HepG2 (cell line): ENCODE measurements at regions not wholly inside any gene's neighbourhood (a gene's known extent, or its start where the extent isn't known, plus 50 kb on each side); places are given as distances from the start of the nearest gene placed in this dataset.

Experiments used
- ATRX ChIP-seq: sonication (generic); formaldehyde crosslinking; IDR thresholded peaks from 2 replicates; pipeline ENCODE4 v1.4.0; 2020; ENCODE audit warnings: missing genetic modification reagents, borderline replicate concordance
- CEBPB ChIP-seq: IDR thresholded peaks from 2 replicates; pipeline ENCODE4 v1.6.1; 2011; ENCODE audit warnings: low read depth, low read length, improper control_type of control experiment, borderline replicate concordance
- DR1 ChIP-seq: sonication (generic); formaldehyde crosslinking; IDR thresholded peaks from 2 replicates; pipeline ENCODE4 v1.8.0; 2021; ENCODE audit warnings: mild to moderate bottlenecking, missing genetic modification reagents, inconsistent platforms
- FOXM1 ChIP-seq: sonication (generic); formaldehyde crosslinking; IDR thresholded peaks from 2 replicates; pipeline ENCODE4 v1.5.0; 2020; ENCODE audit warnings: missing genetic modification reagents
- JDP2 ChIP-seq: sonication (generic); formaldehyde crosslinking; IDR thresholded peaks from 2 replicates; pipeline ENCODE4 v1.8.1; 2022; ENCODE audit warnings: missing genetic modification reagents, borderline replicate concordance
- MEF2D ChIP-seq: sonication (generic); formaldehyde crosslinking; IDR thresholded peaks from 2 replicates; pipeline ENCODE4 v1.5.1; 2020; ENCODE audit warnings: mild to moderate bottlenecking, missing genetic modification reagents
- TBP ChIP-seq: sonication (generic); formaldehyde crosslinking; IDR thresholded peaks from 2 replicates; pipeline ENCODE4 v1.5.0; 2020; ENCODE audit warnings: missing genetic modification reagents
- ZNF33B ChIP-seq: sonication (generic); formaldehyde crosslinking; IDR thresholded peaks from 2 replicates; pipeline ENCODE4 v1.5.1; 2020; ENCODE audit warnings: mild to moderate bottlenecking, missing genetic modification reagents
- ZNF34 ChIP-seq: sonication (generic); formaldehyde crosslinking; IDR thresholded peaks from 2 replicates; pipeline ENCODE4 v1.4.0; 2020; ENCODE audit warnings: mild to moderate bottlenecking, missing genetic modification reagents, borderline replicate concordance
- ZNF367 ChIP-seq: sonication (generic); formaldehyde crosslinking; IDR thresholded peaks from 2 replicates; pipeline ENCODE4 v1.4.0; 2020; ENCODE audit warnings: missing genetic modification reagents, borderline replicate concordance
- ZNF552 ChIP-seq: sonication (generic); formaldehyde crosslinking; IDR thresholded peaks from 2 replicates; pipeline ENCODE4 v1.9.0; 2022; ENCODE audit warnings: missing genetic modification reagents, mild to moderate bottlenecking, borderline replicate concordance
- ZNF572 ChIP-seq: sonication (generic); formaldehyde crosslinking; IDR thresholded peaks from 2 replicates; pipeline ENCODE4 v1.5.1; 2020; ENCODE audit warnings: mild to moderate bottlenecking, missing genetic modification reagents
- ZNF629 ChIP-seq: sonication (generic); formaldehyde crosslinking; conservative IDR thresholded peaks from 2 replicates; pipeline ENCODE4 v1.5.0; 2020; ENCODE audit warnings: missing genetic modification reagents
- ZNF891 ChIP-seq: sonication (generic); formaldehyde crosslinking; IDR thresholded peaks from 2 replicates; pipeline ENCODE4 v1.5.0; 2020; ENCODE audit warnings: mild to moderate bottlenecking, missing genetic modification reagents
- TF ChIP-seq, protein P1 (sequence below): sonication (generic); formaldehyde crosslinking; IDR thresholded peaks from 2 replicates; pipeline ENCODE4 v1.9.0; 2021; ENCODE audit warnings: missing genetic modification reagents, mild to moderate bottlenecking, borderline replicate concordance
- TF ChIP-seq, protein P2 (sequence below), 2 experiments: sonication (generic) in 1 of 2; formaldehyde crosslinking in 1 of 2; IDR thresholded peaks; 2 replicates each; pipeline versions ENCODE4 v1.5.1 to v1.6.1; 2011 to 2020; ENCODE audit warnings: borderline replicate concordance in 1 of 2, low read depth in 1 of 2, low read length in 1 of 2, mild to moderate bottlenecking in 1 of 2, missing genetic modification reagents in 1 of 2, moderate library complexity in 1 of 2
- TF ChIP-seq, protein P3 (sequence below): IDR thresholded peaks from 2 replicates; pipeline ENCODE4 v1.6.1; 2016; ENCODE audit warnings: missing compliant biosample characterization, missing genetic modification reagents, borderline replicate concordance
- TF ChIP-seq, protein P4 (sequence below): sonication (generic); formaldehyde crosslinking; conservative IDR thresholded peaks from 2 replicates; pipeline ENCODE4 v1.8.1; 2023; ENCODE audit warnings: missing genetic modification reagents
- TF ChIP-seq, protein P5 (sequence below): sonication (generic); formaldehyde crosslinking; IDR thresholded peaks from 2 replicates; pipeline ENCODE4 v1.4.0; 2020; ENCODE audit warnings: missing genetic modification reagents
- TF ChIP-seq, protein P6 (sequence below): sonication (generic); formaldehyde crosslinking; IDR thresholded peaks from 2 replicates; pipeline ENCODE4 v1.4.0; 2020; ENCODE audit warnings: missing genetic modification reagents

DNA sequence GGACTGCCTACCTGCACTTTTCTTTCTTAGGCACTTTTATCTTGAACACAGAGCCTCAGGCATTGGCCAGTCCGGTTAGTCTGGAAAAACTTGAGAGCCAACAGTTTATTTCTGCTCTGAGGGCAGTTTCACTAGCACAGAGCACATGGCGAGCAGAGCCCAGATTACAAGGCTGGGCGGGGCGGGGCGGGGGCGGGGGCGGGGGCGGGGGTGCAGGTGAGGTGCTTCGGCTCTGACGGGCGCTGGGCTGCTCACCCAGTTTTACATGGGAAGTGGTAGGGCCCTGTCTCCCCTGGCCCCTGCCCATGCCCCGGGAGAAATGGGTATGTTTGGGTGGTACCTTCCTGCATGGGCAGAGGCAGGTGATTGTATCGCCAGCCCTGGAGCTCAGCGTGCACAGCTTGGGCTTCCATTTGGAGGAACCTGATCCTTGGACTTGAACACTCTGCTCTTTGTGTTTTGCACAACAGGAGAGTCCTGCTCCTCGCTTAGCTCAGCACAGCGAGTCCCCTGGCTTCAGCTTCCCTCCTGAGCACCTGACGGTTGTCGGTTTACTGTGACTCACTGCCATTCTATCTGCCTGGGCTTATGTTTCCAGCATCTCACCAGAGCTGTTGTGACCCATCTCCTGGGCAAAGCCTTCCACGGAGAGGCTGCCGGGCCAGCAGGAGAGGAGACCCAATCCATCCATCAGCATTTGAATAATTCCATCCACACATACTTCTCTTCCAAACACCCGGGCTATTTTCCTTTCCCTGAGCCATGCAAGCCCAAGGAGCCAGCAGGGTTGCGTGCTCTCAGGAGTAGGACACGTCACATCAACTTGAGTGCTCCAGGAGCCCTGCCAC is 108.5 kb downstream of the ARF6 start (continued):
- TF ChIP-seq, protein P1, sequence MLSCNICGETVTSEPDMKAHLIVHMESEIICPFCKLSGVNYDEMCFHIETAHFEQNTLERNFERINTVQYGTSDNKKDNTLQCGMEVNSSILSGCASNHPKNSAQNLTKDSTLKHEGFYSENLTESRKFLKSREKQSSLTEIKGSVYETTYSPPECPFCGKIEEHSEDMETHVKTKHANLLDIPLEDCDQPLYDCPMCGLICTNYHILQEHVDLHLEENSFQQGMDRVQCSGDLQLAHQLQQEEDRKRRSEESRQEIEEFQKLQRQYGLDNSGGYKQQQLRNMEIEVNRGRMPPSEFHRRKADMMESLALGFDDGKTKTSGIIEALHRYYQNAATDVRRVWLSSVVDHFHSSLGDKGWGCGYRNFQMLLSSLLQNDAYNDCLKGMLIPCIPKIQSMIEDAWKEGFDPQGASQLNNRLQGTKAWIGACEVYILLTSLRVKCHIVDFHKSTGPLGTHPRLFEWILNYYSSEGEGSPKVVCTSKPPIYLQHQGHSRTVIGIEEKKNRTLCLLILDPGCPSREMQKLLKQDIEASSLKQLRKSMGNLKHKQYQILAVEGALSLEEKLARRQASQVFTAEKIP (CRISPR knock-in tag), result no peak
- TF ChIP-seq ZNF572 (CRISPR knock-in tag), result no peak
- no peak for TF ChIP-seq ZNF552
- no peak for TF ChIP-seq FOXM1
- no peak for TF ChIP-seq TBP
- TF ChIP-seq ZNF629, result peak; percentile 78
- TF ChIP-seq, protein P2, sequence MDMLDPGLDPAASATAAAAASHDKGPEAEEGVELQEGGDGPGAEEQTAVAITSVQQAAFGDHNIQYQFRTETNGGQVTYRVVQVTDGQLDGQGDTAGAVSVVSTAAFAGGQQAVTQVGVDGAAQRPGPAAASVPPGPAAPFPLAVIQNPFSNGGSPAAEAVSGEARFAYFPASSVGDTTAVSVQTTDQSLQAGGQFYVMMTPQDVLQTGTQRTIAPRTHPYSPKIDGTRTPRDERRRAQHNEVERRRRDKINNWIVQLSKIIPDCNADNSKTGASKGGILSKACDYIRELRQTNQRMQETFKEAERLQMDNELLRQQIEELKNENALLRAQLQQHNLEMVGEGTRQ (IDR thresholded peaks at IDR 0.05; ENCODE audit: low read depth, low read length), result no peak
- TF ChIP-seq, protein P2 (CRISPR knock-in tag; IDR thresholded peaks at IDR 0.05; ENCODE audit: borderline replicate concordance), result no peak
- peak; percentile 64 for TF ChIP-seq CEBPB
- TF ChIP-seq ATRX (CRISPR knock-in tag), result no peak
- TF ChIP-seq, protein P3, sequence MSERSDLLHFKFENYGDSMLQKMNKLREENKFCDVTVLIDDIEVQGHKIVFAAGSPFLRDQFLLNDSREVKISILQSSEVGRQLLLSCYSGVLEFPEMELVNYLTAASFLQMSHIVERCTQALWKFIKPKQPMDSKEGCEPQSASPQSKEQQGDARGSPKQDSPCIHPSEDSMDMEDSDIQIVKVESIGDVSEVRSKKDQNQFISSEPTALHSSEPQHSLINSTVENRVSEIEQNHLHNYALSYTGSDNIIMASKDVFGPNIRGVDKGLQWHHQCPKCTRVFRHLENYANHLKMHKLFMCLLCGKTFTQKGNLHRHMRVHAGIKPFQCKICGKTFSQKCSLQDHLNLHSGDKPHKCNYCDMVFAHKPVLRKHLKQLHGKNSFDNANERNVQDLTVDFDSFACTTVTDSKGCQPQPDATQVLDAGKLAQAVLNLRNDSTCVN, result no peak; the same call in 1 of the 2 replicates
- TF ChIP-seq, protein P4, sequence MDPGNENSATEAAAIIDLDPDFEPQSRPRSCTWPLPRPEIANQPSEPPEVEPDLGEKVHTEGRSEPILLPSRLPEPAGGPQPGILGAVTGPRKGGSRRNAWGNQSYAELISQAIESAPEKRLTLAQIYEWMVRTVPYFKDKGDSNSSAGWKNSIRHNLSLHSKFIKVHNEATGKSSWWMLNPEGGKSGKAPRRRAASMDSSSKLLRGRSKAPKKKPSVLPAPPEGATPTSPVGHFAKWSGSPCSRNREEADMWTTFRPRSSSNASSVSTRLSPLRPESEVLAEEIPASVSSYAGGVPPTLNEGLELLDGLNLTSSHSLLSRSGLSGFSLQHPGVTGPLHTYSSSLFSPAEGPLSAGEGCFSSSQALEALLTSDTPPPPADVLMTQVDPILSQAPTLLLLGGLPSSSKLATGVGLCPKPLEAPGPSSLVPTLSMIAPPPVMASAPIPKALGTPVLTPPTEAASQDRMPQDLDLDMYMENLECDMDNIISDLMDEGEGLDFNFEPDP, result no peak
- no peak for TF ChIP-seq ZNF33B (CRISPR knock-in tag)
- no peak for TF ChIP-seq ZNF891
- TF ChIP-seq MEF2D (CRISPR knock-in tag), result no peak
- TF ChIP-seq JDP2 (CRISPR knock-in tag), result no peak
- TF ChIP-seq, protein P5, sequence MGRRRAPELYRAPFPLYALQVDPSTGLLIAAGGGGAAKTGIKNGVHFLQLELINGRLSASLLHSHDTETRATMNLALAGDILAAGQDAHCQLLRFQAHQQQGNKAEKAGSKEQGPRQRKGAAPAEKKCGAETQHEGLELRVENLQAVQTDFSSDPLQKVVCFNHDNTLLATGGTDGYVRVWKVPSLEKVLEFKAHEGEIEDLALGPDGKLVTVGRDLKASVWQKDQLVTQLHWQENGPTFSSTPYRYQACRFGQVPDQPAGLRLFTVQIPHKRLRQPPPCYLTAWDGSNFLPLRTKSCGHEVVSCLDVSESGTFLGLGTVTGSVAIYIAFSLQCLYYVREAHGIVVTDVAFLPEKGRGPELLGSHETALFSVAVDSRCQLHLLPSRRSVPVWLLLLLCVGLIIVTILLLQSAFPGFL (CRISPR knock-in tag), result no peak
- no peak for TF ChIP-seq ZNF34 (CRISPR knock-in tag)
- TF ChIP-seq ZNF367 (CRISPR knock-in tag), result no peak
- TF ChIP-seq, protein P6, sequence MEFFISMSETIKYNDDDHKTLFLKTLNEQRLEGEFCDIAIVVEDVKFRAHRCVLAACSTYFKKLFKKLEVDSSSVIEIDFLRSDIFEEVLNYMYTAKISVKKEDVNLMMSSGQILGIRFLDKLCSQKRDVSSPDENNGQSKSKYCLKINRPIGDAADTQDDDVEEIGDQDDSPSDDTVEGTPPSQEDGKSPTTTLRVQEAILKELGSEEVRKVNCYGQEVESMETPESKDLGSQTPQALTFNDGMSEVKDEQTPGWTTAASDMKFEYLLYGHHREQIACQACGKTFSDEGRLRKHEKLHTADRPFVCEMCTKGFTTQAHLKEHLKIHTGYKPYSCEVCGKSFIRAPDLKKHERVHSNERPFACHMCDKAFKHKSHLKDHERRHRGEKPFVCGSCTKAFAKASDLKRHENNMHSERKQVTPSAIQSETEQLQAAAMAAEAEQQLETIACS (CRISPR knock-in tag), result no peak
- TF ChIP-seq DR1, result no peak
